ENCODE measurements at regions not wholly inside any gene's neighbourhood (a gene's known extent, or its start where the extent isn't known, plus 50 kb on each side); places are given as distances from the start of the nearest gene placed in this dataset.

DNA sequence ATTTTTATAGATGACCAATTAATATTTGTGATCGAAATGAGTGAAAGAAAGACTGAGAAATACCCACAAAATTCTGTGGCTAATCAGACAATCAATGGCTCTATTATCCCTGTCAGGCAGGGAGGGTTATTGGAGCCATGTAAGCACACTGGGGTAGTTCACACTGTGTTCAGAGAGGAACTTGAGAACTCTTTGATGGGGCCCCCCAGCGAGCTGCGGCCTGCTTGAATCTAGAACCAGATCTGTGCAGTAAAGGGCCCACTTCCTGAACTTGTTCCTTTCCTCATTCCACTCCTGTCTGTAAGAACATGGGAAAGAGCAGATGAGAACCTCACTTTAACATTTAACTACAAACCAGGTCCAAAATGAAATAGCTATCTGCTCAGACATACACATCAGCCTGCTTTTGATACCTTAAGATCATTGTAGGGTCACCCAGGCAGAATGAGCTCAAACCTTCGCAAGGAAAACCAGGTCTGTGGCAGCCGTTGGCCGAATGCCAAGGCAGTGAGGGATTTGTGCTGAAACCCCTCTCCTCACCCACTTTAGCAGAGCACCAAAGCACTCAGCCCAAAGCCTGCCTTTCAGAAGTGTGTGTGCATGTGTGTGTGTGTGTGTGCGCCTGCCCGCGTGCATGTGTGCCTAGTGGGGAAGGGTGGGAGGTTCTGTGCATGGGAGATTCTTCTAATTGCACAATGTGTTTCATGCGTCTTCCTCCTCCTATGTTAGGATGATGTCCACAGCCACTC lies 365.6 kb upstream of the MGMT start:
- Histone ChIP-seq H2AFZ (replicated peaks) (no peak overlapping the region), H3K4me2 (no peak overlapping the region), H4K20me1 (ENCODE audit: low read depth) (no peaks in the 10 kb centered on the region), H3K27me3 (no peaks in the 10 kb centered on the region), H3K9me3 (ENCODE audit: low read depth) (no peaks in the 10 kb centered on the region), H3K36me3 (no peaks in the 10 kb centered on the region), H3F3A (ENCODE audit: low read depth) (no peaks in the 10 kb centered on the region), H3K9ac (no peak overlapping the region), H3K4me1 (no peaks in the 10 kb centered on the region), H3K27ac (no peak overlapping the region), H3K79me2 (ENCODE audit: low read depth) (no peaks in the 10 kb centered on the region), H3K4me3 (no peak overlapping the region)
- TF ChIP-seq, protein P1, sequence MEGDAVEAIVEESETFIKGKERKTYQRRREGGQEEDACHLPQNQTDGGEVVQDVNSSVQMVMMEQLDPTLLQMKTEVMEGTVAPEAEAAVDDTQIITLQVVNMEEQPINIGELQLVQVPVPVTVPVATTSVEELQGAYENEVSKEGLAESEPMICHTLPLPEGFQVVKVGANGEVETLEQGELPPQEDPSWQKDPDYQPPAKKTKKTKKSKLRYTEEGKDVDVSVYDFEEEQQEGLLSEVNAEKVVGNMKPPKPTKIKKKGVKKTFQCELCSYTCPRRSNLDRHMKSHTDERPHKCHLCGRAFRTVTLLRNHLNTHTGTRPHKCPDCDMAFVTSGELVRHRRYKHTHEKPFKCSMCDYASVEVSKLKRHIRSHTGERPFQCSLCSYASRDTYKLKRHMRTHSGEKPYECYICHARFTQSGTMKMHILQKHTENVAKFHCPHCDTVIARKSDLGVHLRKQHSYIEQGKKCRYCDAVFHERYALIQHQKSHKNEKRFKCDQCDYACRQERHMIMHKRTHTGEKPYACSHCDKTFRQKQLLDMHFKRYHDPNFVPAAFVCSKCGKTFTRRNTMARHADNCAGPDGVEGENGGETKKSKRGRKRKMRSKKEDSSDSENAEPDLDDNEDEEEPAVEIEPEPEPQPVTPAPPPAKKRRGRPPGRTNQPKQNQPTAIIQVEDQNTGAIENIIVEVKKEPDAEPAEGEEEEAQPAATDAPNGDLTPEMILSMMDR (IDR thresholded peaks at IDR 0.05) = no peak
- no peak for TF ChIP-seq EZH2 (IDR thresholded peaks at IDR 0.05)
- no peak for TF ChIP-seq EZH2phosphoT487 (IDR thresholded peaks at IDR 0.05)
- Mint-ChIP-seq H3K27me3 (ENCODE audit: insufficient read depth, low read depth) (peaks cover 5% of the 10 kb centered on the region), H3K9me3 (peaks cover 3% of the 10 kb centered on the region), H3K36me3 (no peaks in the 10 kb centered on the region), H3K4me3 (no peak overlapping the region), H3K4me1 (peaks cover 10% of the 10 kb centered on the region), H3K27ac (no peak overlapping the region)
- no peak for DNase-seq (ENCODE audit: low spot score)

DNA sequence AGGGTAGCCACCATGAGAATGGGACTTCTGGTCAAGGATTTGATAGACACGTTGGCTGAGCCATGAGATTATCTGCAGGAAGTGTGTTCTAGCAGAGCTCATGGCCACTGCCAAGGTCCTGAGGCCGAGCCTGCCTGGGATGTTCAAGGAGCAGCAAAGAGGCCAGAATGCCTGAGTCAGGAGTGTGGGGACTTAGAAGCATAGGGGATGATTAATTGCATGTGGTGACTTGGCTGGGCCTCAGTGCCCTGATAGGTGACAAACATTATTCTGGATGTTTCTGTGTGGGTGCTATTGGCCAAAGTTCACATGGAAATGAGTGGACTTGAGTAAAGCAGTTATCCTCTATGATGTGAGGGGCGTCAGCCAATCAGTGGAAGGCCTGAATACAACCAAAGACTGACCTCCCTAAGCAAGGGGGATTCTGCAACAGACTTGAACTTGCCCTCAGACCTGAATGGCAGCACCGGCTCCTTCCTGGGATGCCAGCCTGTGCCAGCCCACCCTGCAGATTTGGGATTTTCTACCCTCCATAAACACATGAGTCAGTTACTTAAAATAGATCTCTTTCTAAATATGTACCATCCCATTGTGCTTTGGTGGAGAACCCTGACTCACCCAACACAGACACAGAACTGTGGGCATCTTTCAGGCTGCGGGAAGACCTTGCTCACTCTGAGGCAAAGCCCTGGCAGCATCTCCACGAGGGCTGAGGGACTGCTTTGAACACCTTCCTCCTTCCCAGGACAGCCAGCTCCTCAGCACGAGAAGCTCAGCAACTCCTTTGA lies 363.9 kb upstream of the MGMT start:
- H3K4me3 ChIP-seq = no peak overlapping the region
- no peaks in the 10 kb centered on the region for H3K36me3 ChIP-seq
- H3K36me3 Mint-ChIP-seq = no peaks in the 10 kb centered on the region
- no peak overlapping the region for H3K27ac Mint-ChIP-seq
- H3F3A ChIP-seq (ENCODE audit: low read depth) = no peaks in the 10 kb centered on the region
- no peaks in the 10 kb centered on the region for H3K27me3 ChIP-seq
- H3K9ac ChIP-seq = no peak overlapping the region
- H3K9me3 ChIP-seq (ENCODE audit: low read depth) = no peaks in the 10 kb centered on the region
- no peaks in the 10 kb centered on the region for H4K20me1 ChIP-seq (ENCODE audit: low read depth)
- no peak overlapping the region for H2AFZ ChIP-seq (replicated peaks)
- H3K27me3 Mint-ChIP-seq (ENCODE audit: insufficient read depth, low read depth) = peaks cover 7% of the 10 kb centered on the region
- no peak overlapping the region for H3K27ac ChIP-seq
- H3K9me3 Mint-ChIP-seq = peaks cover 3% of the 10 kb centered on the region
- H3K4me3 Mint-ChIP-seq = no peak overlapping the region
- H3K4me1 ChIP-seq = no peaks in the 10 kb centered on the region
- H3K79me2 ChIP-seq (ENCODE audit: low read depth) = no peaks in the 10 kb centered on the region
- H3K4me2 ChIP-seq = no peak overlapping the region
- H3K4me1 Mint-ChIP-seq = peaks cover 10% of the 10 kb centered on the region
- TF ChIP-seq EZH2phosphoT487 (IDR thresholded peaks at IDR 0.05) (no peak), EZH2 (IDR thresholded peaks at IDR 0.05) (no peak)
- TF ChIP-seq, protein P1 (IDR thresholded peaks at IDR 0.05) = no peak
- DNase-seq (ENCODE audit: low spot score) = no peak

DNA sequence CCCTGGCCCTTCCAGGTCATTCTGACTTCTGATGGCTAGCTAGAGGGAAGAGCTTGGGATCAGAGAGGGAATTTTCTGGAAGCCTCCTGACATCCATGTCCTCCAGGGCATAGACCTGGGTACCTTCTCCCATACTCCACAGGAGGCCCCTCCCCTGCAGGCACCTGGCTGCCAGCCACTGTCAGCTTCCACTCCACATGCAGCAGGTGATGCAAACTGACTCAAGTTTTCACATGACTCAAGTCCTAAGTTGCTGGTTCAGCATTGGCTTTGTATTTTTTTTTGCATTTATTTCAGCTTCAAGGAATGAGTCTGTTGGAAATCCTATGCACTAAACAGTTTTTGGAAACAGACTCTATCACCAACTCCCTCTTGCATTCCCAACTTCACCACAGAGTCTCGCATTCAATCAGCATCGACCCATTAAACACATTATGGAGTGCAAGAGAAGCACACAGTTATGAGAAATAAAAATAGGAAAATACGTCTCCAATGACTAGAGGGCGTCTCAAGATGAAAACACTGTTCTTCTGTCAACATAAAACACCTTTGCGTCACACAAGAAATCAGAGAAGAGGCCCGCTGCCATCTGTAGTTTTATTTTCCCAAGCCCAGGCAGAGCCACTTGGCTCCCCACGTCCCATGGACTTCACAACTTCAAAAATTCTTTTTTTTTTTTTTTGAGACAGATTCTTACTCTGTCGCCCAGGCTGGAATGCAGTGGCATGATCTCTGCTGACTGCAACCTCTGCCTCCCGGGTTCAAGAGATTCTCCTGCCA lies 362.6 kb upstream of the MGMT start:
- Mint-ChIP-seq H3K27me3 (ENCODE audit: insufficient read depth, low read depth) (peaks cover 6% of the 10 kb centered on the region), H3K9me3 (peaks cover 3% of the 10 kb centered on the region), H3K27ac (no peak overlapping the region), H3K36me3 (no peaks in the 10 kb centered on the region), H3K4me3 (no peak overlapping the region), H3K4me1 (peaks cover 10% of the 10 kb centered on the region)
- Histone ChIP-seq H3K27ac (no peak overlapping the region), H3K4me1 (no peaks in the 10 kb centered on the region), H3K9me3 (ENCODE audit: low read depth) (no peaks in the 10 kb centered on the region), H3K27me3 (no peaks in the 10 kb centered on the region), H4K20me1 (ENCODE audit: low read depth) (no peaks in the 10 kb centered on the region), H3K4me3 (no peak overlapping the region), H2AFZ (replicated peaks) (no peak overlapping the region), H3K4me2 (no peak overlapping the region), H3K79me2 (ENCODE audit: low read depth) (no peaks in the 10 kb centered on the region), H3K36me3 (no peaks in the 10 kb centered on the region), H3F3A (ENCODE audit: low read depth) (no peaks in the 10 kb centered on the region), H3K9ac (no peak overlapping the region)
- TF ChIP-seq EZH2phosphoT487 (IDR thresholded peaks at IDR 0.05) (no peak), EZH2 (IDR thresholded peaks at IDR 0.05) (no peak)
- TF ChIP-seq, protein P1 (IDR thresholded peaks at IDR 0.05) = no peak
- DNase-seq (ENCODE audit: low spot score) = no peak
